H1 (cell line): ENCODE measurements at regions not wholly inside any gene's neighbourhood (a gene's known extent, or its start where the extent isn't known, plus 50 kb on each side); places are given as distances from the start of the nearest gene placed in this dataset.

Experiments
- EZH2 ChIP-seq: fragments of 200-600 bp; sonication (generic); IDR thresholded peaks from 2 replicates; pipeline ENCODE4 v1.7.1; 2012; ENCODE audit warnings: low read depth, mild to moderate bottlenecking, moderate library complexity, low read length, inconsistent platforms; ENCODE audit not compliant: severe bottlenecking
- HDAC2 ChIP-seq, 2 experiments: fragments of 300-600 bp in 1 of 2; sonication (generic) in 1 of 2; IDR thresholded peaks; 2 replicates each; pipeline ENCODE4 v1.6.1; 2011 to 2012; ENCODE audit warnings: low read depth in 2 of 2, low read length in 2 of 2, mild to moderate bottlenecking in 2 of 2, moderate library complexity in 2 of 2, borderline replicate concordance in 1 of 2, inconsistent platforms in 1 of 2
- POLR2A ChIP-seq, 2 experiments: IDR thresholded peaks; 1 replicate in 1 of 2; 2 replicates in 1 of 2; pipeline ENCODE4 v1.6.1; 2011; ENCODE audit warnings: low read depth in 2 of 2, low read length in 2 of 2, mild to moderate bottlenecking in 2 of 2; ENCODE audit errors: control extremely low read depth in 1 of 2
- SP1 ChIP-seq: IDR thresholded peaks from 2 replicates; pipeline ENCODE4 v1.6.1; 2011; ENCODE audit warnings: low read depth, low read length
- TF ChIP-seq, protein P1 (sequence below), 3 experiments: IDR thresholded peaks; 1 replicate in 2 of 3; 2 replicates in 1 of 3; pipeline versions ENCODE4 v1.5.1 to v1.6.1; 2011; ENCODE audit warnings: low read length in 3 of 3, mild to moderate bottlenecking in 3 of 3, inconsistent platforms in 2 of 3, low read depth in 1 of 3, moderate library complexity in 1 of 3; ENCODE audit not compliant: insufficient read depth in 1 of 3; ENCODE audit errors: control extremely low read depth in 1 of 3

- no peak for TF ChIP-seq POLR2A (IDR thresholded peaks at IDR 0.05; ENCODE audit: control extremely low read depth in 1 of 2, low read depth in 2 of 2, low read length in 2 of 2)
- TF ChIP-seq EZH2 = no peak
- TF ChIP-seq, protein P1, sequence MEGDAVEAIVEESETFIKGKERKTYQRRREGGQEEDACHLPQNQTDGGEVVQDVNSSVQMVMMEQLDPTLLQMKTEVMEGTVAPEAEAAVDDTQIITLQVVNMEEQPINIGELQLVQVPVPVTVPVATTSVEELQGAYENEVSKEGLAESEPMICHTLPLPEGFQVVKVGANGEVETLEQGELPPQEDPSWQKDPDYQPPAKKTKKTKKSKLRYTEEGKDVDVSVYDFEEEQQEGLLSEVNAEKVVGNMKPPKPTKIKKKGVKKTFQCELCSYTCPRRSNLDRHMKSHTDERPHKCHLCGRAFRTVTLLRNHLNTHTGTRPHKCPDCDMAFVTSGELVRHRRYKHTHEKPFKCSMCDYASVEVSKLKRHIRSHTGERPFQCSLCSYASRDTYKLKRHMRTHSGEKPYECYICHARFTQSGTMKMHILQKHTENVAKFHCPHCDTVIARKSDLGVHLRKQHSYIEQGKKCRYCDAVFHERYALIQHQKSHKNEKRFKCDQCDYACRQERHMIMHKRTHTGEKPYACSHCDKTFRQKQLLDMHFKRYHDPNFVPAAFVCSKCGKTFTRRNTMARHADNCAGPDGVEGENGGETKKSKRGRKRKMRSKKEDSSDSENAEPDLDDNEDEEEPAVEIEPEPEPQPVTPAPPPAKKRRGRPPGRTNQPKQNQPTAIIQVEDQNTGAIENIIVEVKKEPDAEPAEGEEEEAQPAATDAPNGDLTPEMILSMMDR (IDR thresholded peaks at IDR 0.05; ENCODE audit: control extremely low read depth in 1 of 3, insufficient read depth in 1 of 3, low read depth in 1 of 3, low read length in 3 of 3) = no peak
- TF ChIP-seq SP1 = no peak
- TF ChIP-seq HDAC2 (IDR thresholded peaks at IDR 0.05; ENCODE audit: borderline replicate concordance in 1 of 2, low read depth in 2 of 2, low read length in 2 of 2) = no peak
Observed at GRCh38 chr4:152258804-152259708, 276.8 kb downstream of the FBXW7 start.
